Ovary (tissue), 7 donors: ENCODE measurements at regions not wholly inside any gene's neighbourhood (a gene's known extent, or its start where the extent isn't known, plus 50 kb on each side); places are given as distances from the start of the nearest gene placed in this dataset.

Experiments used
- DNase-seq, 5 donors: peaks; one replicate each; pipeline ENCODE4 v3.0.0-alpha.2; 2019 to 2020
- H3K27ac ChIP-seq, 2 donors: fragments of 200-600 bp; one replicate each; pipeline versions ENCODE4 v1.5.1 to v1.8.0; 2019 to 2022
- H3K27me3 ChIP-seq: fragments of 200-600 bp; one replicate; pipeline ENCODE4 v1.8.0; 2022
- H3K36me3 ChIP-seq: fragments of 200-600 bp; sonication (generic); one replicate; pipeline ENCODE4 v1.5.1; 2019
- H3K4me1 ChIP-seq: one replicate; pipeline ENCODE4 v1.8.1; 2013; ENCODE audit warnings: mild to moderate bottlenecking, moderate library complexity; ENCODE audit not compliant: insufficient read depth
- H3K4me3 ChIP-seq: fragments of 200-600 bp; sonication (generic); one replicate; pipeline ENCODE4 v1.5.1; 2017
- H3K9me3 ChIP-seq, 2 donors: fragments of 200-600 bp in 1 of 2; sonication (generic) in 1 of 2; one replicate each; pipeline versions ENCODE4 v1.5.1 to v1.8.1; 2013 to 2019; ENCODE audit warnings: mild to moderate bottlenecking in 1 of 2, moderate library complexity in 1 of 2
- EP300 ChIP-seq: sonication (generic); formaldehyde crosslinking; IDR thresholded peaks from one replicate; pipeline ENCODE4 v1.6.1; 2017; ENCODE audit warnings: antibody characterized with exemption
- POLR2A ChIP-seq: fragments of 450-650 bp; IDR thresholded peaks from one replicate; pipeline ENCODE4 v1.6.1; 2017; ENCODE audit warnings: antibody characterized with exemption, mild to moderate bottlenecking, moderate library complexity
- WGBS, 3 donors: extraction: QIAGEN DNeasy Blood & Tissue Kit in 1 of 3; methylation state at CpG; one replicate each; pipeline versions ENCODE4 v1.1.5 to v1.1.7; 2013 to 2017; 5-methylcytosine and 5-hydroxymethylcytosine counted together
- intact Hi-C, 4 donors: fragments of 100-400 bp; cut with DNase I; formaldehyde crosslinking; loops; one replicate each; pipeline versions ENCODE4 v1.11.0 to v1.15.1; 2022 to 2023
- TF ChIP-seq, protein P1 (sequence below), 3 donors: fragments of 450-650 bp in 2 of 3; fragments of 200-600 bp in 1 of 3; IDR thresholded peaks; one replicate each; pipeline versions ENCODE4 v1.5.1 to v1.8.0; 2016 to 2022; ENCODE audit warnings: antibody characterized with exemption in 3 of 3, mild to moderate bottlenecking in 1 of 3
- donor health status: DM: no; HTN: no; CAD: no; lungs with moderate emphysema.
- donor health status: DM: no; HTN: no; CAD: no.
- donor health status: Bipolar disorder and iron deficiency.
- donor health status: DM: no; HTN: no; CAD: no.
- donor health status: DM: yes; HTN: yes; CAD: no.

GRCh38 chr21:31537872-31538576 is 121.5 kb upstream of the SOD1 start:
- H3K36me3 ChIP-seq, result no peaks in the 10 kb centered on the region
- 90% methylated on average over 10 of the region's 10 CpGs for WGBS, 3 donors
- H3K4me1 ChIP-seq, result peaks cover 1% of the 10 kb centered on the region
- DNase-seq, result no peak
- intact Hi-C loops, result no loop called here
- H3K9me3 ChIP-seq, result no peaks in the 10 kb centered on the region
- no peak overlapping the region for H3K4me3 ChIP-seq
- H3K27ac ChIP-seq, result no peak overlapping the region
- no peaks in the 10 kb centered on the region for H3K27me3 ChIP-seq
- TF ChIP-seq, protein P1, sequence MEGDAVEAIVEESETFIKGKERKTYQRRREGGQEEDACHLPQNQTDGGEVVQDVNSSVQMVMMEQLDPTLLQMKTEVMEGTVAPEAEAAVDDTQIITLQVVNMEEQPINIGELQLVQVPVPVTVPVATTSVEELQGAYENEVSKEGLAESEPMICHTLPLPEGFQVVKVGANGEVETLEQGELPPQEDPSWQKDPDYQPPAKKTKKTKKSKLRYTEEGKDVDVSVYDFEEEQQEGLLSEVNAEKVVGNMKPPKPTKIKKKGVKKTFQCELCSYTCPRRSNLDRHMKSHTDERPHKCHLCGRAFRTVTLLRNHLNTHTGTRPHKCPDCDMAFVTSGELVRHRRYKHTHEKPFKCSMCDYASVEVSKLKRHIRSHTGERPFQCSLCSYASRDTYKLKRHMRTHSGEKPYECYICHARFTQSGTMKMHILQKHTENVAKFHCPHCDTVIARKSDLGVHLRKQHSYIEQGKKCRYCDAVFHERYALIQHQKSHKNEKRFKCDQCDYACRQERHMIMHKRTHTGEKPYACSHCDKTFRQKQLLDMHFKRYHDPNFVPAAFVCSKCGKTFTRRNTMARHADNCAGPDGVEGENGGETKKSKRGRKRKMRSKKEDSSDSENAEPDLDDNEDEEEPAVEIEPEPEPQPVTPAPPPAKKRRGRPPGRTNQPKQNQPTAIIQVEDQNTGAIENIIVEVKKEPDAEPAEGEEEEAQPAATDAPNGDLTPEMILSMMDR (IDR thresholded peaks at IDR 0.05), result no peak
- TF ChIP-seq EP300 (no peak), POLR2A (no peak)

DNA sequence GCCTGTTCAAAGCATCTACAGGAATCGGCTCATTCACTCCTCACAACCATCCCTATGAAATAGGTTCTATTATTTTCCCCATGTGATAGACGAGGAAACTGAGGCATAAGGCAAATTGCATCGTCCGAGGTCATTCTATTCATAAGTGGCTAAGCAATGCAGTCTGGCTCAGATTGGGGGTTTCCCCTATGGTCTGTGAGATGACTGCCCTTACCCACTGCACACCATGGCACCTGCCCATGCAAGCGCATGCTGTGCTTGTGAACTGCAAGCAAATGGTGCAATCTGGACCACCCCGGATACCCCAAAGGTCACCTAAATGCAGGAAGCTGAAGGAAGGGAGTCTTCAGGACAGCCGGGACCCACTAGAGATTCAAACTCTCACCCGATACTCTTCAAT is 123.4 kb upstream of the SOD1 start:
- Histone ChIP-seq H3K4me3 (no peak overlapping the region), H3K4me1 (no peaks in the 10 kb centered on the region), H3K27ac (no peak overlapping the region), H3K9me3 (no peaks in the 10 kb centered on the region), H3K27me3 (no peaks in the 10 kb centered on the region), H3K36me3 (no peaks in the 10 kb centered on the region)
- WGBS, 3 donors, result 95 to 98% (median 97%) methylated on average over 8 of the region's 8 CpGs
- DNase-seq, result no peak
- intact Hi-C loops, result no loop called here
- TF ChIP-seq, protein P1 (IDR thresholded peaks at IDR 0.05), result no peak
- TF ChIP-seq POLR2A (no peak), EP300 (no peak)

DNA sequence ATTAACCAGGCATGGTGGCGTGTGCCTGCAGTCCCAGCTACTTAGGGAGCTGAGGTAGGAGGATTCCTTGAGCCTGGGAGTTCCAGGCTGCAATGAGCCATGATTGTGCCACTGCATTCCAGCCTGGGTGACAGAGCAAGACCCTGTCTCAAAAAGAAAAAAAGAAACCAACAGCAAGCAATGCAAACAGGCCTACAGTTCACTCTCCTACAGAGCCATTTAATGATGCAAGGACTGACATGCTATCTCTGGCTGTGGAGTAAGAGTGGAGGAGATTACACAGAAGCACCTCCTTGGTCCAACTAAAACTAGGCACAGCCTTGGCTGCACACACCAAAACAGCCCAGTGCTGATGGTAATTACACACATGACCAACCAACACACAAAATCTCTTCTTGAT is 127.5 kb upstream of the SOD1 start:
- H3K27me3 ChIP-seq, result no peaks in the 10 kb centered on the region
- H3K4me3 ChIP-seq, result no peak overlapping the region
- intact Hi-C loops, result no loop called here
- no peaks in the 10 kb centered on the region for H3K36me3 ChIP-seq
- no peak overlapping the region for H3K27ac ChIP-seq
- H3K9me3 ChIP-seq, result no peaks in the 10 kb centered on the region
- no peaks in the 10 kb centered on the region for H3K4me1 ChIP-seq
- WGBS, 3 donors, result 92 to 100% (median 97%) methylated on average over 1 of the region's 1 CpG
- TF ChIP-seq EP300 (no peak), POLR2A (no peak)
- TF ChIP-seq, protein P1 (IDR thresholded peaks at IDR 0.05), result no peak
- no peak for DNase-seq

DNA sequence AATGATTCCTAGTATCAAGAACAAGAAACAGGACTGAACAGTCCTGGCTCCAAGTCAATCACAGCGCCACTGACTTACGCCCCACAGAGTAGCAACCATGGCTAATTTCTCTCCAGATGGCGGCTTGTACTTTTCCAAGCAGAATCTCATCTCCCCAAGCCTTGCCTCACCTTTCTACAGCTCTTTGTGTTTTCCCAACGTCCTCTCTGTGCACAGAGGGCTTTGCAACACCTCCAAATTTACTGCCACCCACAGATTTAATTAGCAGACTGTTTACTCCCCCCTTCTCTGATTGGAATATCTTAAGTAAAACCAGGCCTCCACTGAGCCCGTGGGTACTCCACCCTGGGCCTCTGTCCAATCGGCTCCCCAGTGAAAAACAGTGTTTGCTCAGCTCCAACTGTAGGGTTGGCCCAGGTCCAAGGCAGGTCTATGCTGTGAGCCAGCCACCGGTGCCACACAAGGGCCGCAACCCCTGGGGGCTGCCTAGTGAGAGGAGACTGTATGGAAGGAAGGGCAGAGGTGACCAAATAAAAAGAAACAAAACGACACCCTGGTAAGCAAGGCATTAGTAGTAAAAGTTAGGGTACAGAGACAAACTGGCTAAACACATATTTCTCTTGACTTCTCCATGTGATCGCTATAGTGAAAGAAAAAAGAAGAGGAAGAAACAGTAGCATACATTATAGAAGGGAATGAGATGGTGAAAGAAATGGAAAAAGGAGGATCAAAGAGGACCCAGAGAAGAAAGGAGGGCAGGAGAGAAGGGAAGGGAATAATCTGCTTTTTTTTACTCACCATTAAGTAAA is 128.4 kb upstream of the SOD1 start:
- intact Hi-C loops, result no loop called here
- H3K9me3 ChIP-seq, result no peaks in the 10 kb centered on the region
- no peak for DNase-seq
- H3K4me3 ChIP-seq, result no peak overlapping the region
- no peaks in the 10 kb centered on the region for H3K27me3 ChIP-seq
- no peaks in the 10 kb centered on the region for H3K36me3 ChIP-seq
- no peak overlapping the region for H3K27ac ChIP-seq
- WGBS, 3 donors, result 68 to 71% (median 70%) methylated on average over 10 of the region's 10 CpGs
- TF ChIP-seq POLR2A (no peak), EP300 (no peak)
- TF ChIP-seq, protein P1 (IDR thresholded peaks at IDR 0.05), result no peak
- H3K4me1 ChIP-seq, result no peaks in the 10 kb centered on the region
